GM18505 (cell line): ENCODE measurements at regions not wholly inside any gene's neighbourhood (a gene's known extent, or its start where the extent isn't known, plus 50 kb on each side); places are given as distances from the start of the nearest gene placed in this dataset.

Experiments used
- ATAC-seq: cut with Tn5 transposase; IDR thresholded peaks from one replicate; pipeline ENCODE4 v1.9.1; 2021; ENCODE audit not compliant: unreplicated experiment
- POLR2A ChIP-seq: IDR thresholded peaks from 4 replicates; pipeline ENCODE4 v1.6.1; 2011; ENCODE audit warnings: borderline replicate concordance; ENCODE audit not compliant: insufficient read depth, insufficient read length; ENCODE audit errors: extremely low read depth

DNA sequence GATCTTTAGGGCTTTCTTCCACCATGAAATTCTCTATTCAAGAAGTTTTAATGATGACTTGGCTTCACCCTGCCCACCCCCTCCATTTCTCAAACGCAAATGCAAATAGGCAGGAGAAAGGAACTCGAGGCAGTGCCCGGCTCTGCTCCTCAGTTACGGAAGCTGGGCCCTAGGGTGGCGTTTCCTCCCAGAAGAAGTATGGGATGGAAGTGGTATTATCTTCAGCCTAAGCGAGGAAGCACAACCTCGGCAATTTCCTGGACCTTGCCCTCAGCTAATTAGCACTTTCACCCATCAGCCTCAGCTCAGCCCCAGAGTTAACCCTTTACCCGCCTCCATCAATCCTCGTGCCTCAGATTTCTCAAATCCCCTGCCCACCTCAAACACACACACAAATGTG is 58.2 kb upstream of the LRRC55 start:
- no peak for ATAC-seq
- TF ChIP-seq POLR2A, result no peak

- TF ChIP-seq POLR2A, result no peak
- no peak for ATAC-seq
These were observed 57.2 kb upstream of the LRRC55 start for GRCh38 chr11:57124505-57124904.

DNA sequence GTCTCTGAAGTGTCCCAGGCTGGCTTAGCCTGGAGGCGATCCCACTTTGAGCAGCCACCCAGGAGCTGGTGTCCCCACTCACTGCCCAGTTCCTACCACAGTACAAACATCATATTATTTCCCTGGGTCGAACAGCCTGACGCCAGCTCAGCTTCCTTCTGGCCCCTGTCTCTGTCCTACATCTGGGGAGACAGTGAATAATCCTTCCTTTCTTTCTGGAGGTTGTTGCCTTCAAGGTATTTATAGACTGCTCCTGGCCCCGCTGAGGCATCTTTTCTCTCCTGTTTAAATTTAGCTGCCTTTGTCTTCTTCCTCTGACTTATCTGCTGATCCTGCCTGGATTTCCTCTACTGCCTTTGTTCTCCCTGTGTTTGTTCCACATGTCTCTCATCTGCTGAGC is 56.8 kb upstream of the LRRC55 start:
- no peak for ATAC-seq

DNA sequence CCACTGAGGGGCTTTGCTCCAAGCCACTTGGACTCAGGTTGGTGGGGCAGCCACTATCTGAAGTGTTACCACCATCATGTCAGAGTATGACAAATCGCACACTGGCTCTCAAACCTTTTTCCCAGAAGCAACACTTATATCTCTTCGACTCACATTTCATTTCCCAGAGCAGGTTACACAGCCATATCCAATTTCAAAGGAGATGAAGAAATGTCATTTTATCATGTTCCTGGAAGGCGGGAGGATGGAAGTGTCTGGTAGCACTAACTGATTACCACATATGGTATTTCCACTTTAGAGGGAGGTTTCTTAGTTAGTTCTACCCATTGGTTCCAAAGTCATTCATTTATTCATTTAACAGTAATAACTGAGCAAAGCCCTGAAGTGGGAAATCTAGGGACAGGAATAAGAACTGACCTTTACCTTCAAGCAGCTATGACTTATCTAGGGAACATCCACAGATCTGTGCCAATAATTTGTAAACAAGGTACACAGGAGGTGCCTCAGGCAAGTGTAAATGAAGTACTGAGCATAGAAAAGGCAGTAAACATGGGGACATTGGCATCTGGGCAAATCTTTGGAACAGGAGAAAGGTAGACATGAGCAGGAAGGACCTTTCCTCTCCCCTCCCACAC is 54.9 kb upstream of the LRRC55 start:
- ATAC-seq, result no peak
- no peak for TF ChIP-seq POLR2A

More for the DNA sequence above, 56.8 kb upstream of the LRRC55 start:
- TF ChIP-seq POLR2A, result no peak

DNA sequence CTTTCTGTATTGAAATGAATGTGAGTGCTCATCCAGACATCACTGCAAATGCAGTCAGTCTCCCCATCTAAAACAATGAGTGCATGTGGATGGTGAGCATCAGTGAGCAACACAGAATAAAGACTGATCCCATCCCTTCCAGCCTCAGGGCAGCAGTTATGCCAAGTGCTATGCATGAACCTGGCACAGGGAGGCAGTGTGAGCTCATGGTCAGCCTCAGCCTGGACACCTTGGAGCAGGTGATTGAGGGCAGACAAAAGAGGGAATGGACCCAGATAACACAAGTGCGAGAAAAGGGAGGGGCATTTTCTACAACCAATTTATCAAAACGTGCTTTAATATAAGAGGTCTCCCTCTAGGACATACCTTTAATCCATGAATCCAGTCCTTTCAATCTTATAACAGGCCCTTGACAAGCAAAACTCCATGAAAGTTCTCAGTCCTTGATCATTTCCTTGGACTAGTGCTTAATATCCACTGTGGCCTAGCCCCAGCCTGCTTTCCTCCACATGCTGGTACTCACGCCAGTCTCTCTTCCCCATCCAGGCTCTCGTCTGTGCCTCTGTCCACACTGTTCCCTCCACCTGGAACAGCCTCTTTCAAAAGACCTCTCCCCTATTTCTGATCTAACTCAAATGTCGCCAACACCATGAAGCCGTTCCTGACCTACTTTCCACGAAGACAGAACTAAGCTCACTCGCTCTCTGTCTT is 50.5 kb upstream of the LRRC55 start:
- TF ChIP-seq POLR2A, result no peak
- no peak for ATAC-seq
